GM12878 (cell line): ENCODE measurements at regions not wholly inside any gene's neighbourhood (a gene's known extent, or its start where the extent isn't known, plus 50 kb on each side); places are given as distances from the start of the nearest gene placed in this dataset.

ENCODE experiments used
- ATAC-seq: fragments of 200-7000 bp; cut with Tn5 transposase; 3 replicates; pipeline ENCODE4 v1.9.1; 2020; ENCODE audit warnings: mild to moderate bottlenecking, moderate library complexity
- BruUV-seq: library from RNA; stranded (reverse); fragments of 400-500 nt; replicated peaks from 2 replicates; lab custom pipeline; 2021; lab: Mats Ljungman, UMichigan
- CTCF ChIA-PET: fragments of 300-600 bp; sonication (Branson Sonifier 250); formaldehyde crosslinking; extraction: SDS; loops from one replicate; lab custom pipeline; 2021; ENCODE audit warnings: inconsistent platforms; lab: Yijun Ruan, JAX
- POLR2A ChIA-PET: fragments of 350-600 bp; formaldehyde crosslinking; extraction: SDS; loops from one replicate; lab custom pipeline; 2021; ENCODE audit warnings: inconsistent platforms; lab: Charles Lee
- RAD21 ChIA-PET: fragments of 300-600 bp; sonication (Branson Sonifier 250); formaldehyde crosslinking; loops from one replicate; lab custom pipeline; 2023; ENCODE audit warnings: antibody characterized with exemption; ENCODE audit not compliant: unreplicated experiment; lab: Charles Lee
- SMC1A ChIA-PET: fragments of 300-600 bp; sonication (Branson Sonifier 250); formaldehyde crosslinking; loops from one replicate; lab custom pipeline; 2023; ENCODE audit not compliant: unreplicated experiment, uncharacterized antibody; lab: Charles Lee
- DNase-seq: peaks from one replicate; pipeline ENCODE4 v3.0.0-alpha.2; 2011; ENCODE audit warnings: low read depth, low spot score
- FAIRE-seq: peaks from 3 replicates; lab custom pipeline; 2011; peaks lifted over from hg19 to GRCh38; lab: Jason Lieb, UNC
- H2AFZ ChIP-seq: 2 replicates; pipeline ENCODE4 v1.6.0; 2011; ENCODE audit warnings: low read depth, low read length, control low read depth; ENCODE audit not compliant: control insufficient read depth
- H3K27ac ChIP-seq: 2 replicates; pipeline ENCODE4 v1.5.1; 2011; ENCODE audit warnings: control low read depth; ENCODE audit not compliant: control insufficient read depth, insufficient read depth
- H3K27me3 ChIP-seq, 2 experiments: replicated peaks in 1 of 2; 2 replicates each; pipeline versions ENCODE4 v1.6.0 to v1.6.1; 2011; ENCODE audit warnings: low read length in 1 of 2; ENCODE audit not compliant: control insufficient read depth in 2 of 2, insufficient read depth in 2 of 2
- H3K36me3 ChIP-seq, 2 experiments: 2 replicates each; pipeline ENCODE4 v1.5.1; 2011; ENCODE audit warnings: low read length in 1 of 2; ENCODE audit not compliant: control insufficient read depth in 2 of 2, insufficient read depth in 2 of 2
- H3K4me1 ChIP-seq: 2 replicates; pipeline ENCODE4 v1.6.1; 2011; ENCODE audit warnings: mild to moderate bottlenecking, low read length, moderate library complexity, mixed read lengths; ENCODE audit not compliant: control insufficient read depth, insufficient read depth
- H3K4me2 ChIP-seq: 2 replicates; pipeline ENCODE4 v1.6.0; 2011; ENCODE audit warnings: control low read depth; ENCODE audit not compliant: control insufficient read depth, insufficient read depth
- H3K4me3 ChIP-seq: fragments of 200-600 bp; sonication (generic); 2 replicates; pipeline ENCODE4 v1.5.1; 2016
- H3K79me2 ChIP-seq: 2 replicates; pipeline ENCODE4 v1.6.0; 2011; ENCODE audit warnings: low read length; ENCODE audit not compliant: control insufficient read depth, insufficient read depth
- H3K9ac ChIP-seq: 2 replicates; pipeline ENCODE4 v1.8.0; 2011; ENCODE audit warnings: low read length, control low read depth, mixed read lengths; ENCODE audit not compliant: control insufficient read depth, insufficient read depth
- H3K9me3 ChIP-seq: replicated peaks from 3 replicates; pipeline ENCODE4 v1.5.1; 2011; ENCODE audit warnings: mild to moderate bottlenecking, low read length; ENCODE audit not compliant: control insufficient read depth, insufficient read depth
- H4K20me1 ChIP-seq: 2 replicates; pipeline ENCODE4 v1.6.0; 2011; ENCODE audit not compliant: control insufficient read depth, insufficient read depth
- BCLAF1 ChIP-seq: fragments of 450-650 bp; IDR thresholded peaks from 2 replicates; pipeline ENCODE4 v1.6.1; 2017; ENCODE audit warnings: antibody characterized with exemption, mild to moderate bottlenecking, moderate library complexity
- E4F1 ChIP-seq: fragments of 450-650 bp; IDR thresholded peaks from 2 replicates; pipeline ENCODE4 v1.6.1; 2018; ENCODE audit warnings: borderline replicate concordance, mild to moderate bottlenecking; ENCODE audit not compliant: partially characterized antibody
- ETV6 ChIP-seq, 2 experiments: fragments of 450-650 bp in 1 of 2; IDR thresholded peaks in 1 of 2; conservative IDR thresholded peaks in 1 of 2; 2 replicates each; pipeline ENCODE4 v1.6.1; 2014; ENCODE audit warnings: antibody characterized with exemption in 1 of 2, borderline replicate concordance in 1 of 2, low read depth in 1 of 2, mild to moderate bottlenecking in 1 of 2, moderate library complexity in 1 of 2
- EZH2 ChIP-seq: IDR thresholded peaks from 2 replicates; pipeline ENCODE4 v1.6.1; 2012; ENCODE audit warnings: low read depth, mild to moderate bottlenecking, control low read depth, inconsistent platforms, low read length, borderline replicate concordance; ENCODE audit not compliant: control insufficient read depth
- FOXM1 ChIP-seq: IDR thresholded peaks from 2 replicates; pipeline ENCODE4 v1.6.1; 2012; ENCODE audit warnings: low read depth, mild to moderate bottlenecking, inconsistent platforms, low read length, moderate library complexity
- GABPA ChIP-seq: IDR thresholded peaks from 2 replicates; pipeline ENCODE4 v1.6.1; 2014; ENCODE audit warnings: antibody characterized with exemption, low read depth, mild to moderate bottlenecking, inconsistent platforms
- JUNB ChIP-seq: IDR thresholded peaks from 2 replicates; pipeline ENCODE4 v1.6.1; 2016; ENCODE audit warnings: antibody characterized with exemption, mild to moderate bottlenecking
- NKRF ChIP-seq: fragments of 450-650 bp; conservative IDR thresholded peaks from 2 replicates; pipeline ENCODE4 v1.6.1; 2017; ENCODE audit warnings: mild to moderate bottlenecking, moderate library complexity
- PML ChIP-seq: IDR thresholded peaks from 2 replicates; pipeline ENCODE4 v1.6.1; 2012; ENCODE audit warnings: low read length, inconsistent platforms
- ZBTB4 ChIP-seq: fragments of 450-650 bp; formaldehyde crosslinking; IDR thresholded peaks from 2 replicates; pipeline ENCODE4 v1.4.0; 2022; ENCODE audit warnings: mild to moderate bottlenecking, moderate library complexity
- WGBS: methylation state at CpG from one replicate; pipeline ENCODE4 v1.1.6; 2016; ENCODE audit warnings: low lambda C conversion rate; ENCODE audit not compliant: insufficient replicate concordance, insufficient coverage; ENCODE audit errors: missing lambda C conversion rate; 5-methylcytosine and 5-hydroxymethylcytosine counted together
- in situ Hi-C: fragments of 300-500 bp; cut with MboI; formaldehyde crosslinking; loops from 9 replicates; pipeline ENCODE4 v1.14.3; 2018; ENCODE audit warnings: mixed read lengths
- intact Hi-C: fragments of 100-400 bp; cut with micrococcal nuclease; formaldehyde crosslinking; loops from one replicate; pipeline ENCODE4 v1.14.2; 2022; ENCODE audit not compliant: unreplicated experiment

GRCh38 chr14:65354715-65355114 lies 57.8 kb upstream of the FUT8 start (continued):
- TF ChIP-seq E4F1 (no peak), EZH2 (no peak), GABPA (no peak)

- Histone ChIP-seq H3K9ac (peak overlapping the region; percentile 37; the same call in 1 of the 2 replicates), H2AFZ (no peak overlapping the region), H3K27ac (peak overlapping the region; percentile 72), H3K4me3 (no peak overlapping the region), H3K36me3 (no peaks in the 10 kb centered on the region), H3K4me2 (peak overlapping the region; percentile 39), H4K20me1 (no peaks in the 10 kb centered on the region), H3K9me3 (no peaks in the 10 kb centered on the region; the same call in 2 of the 3 replicates), H3K4me1 (peaks cover 64% of the 10 kb centered on the region), H3K79me2 (no peaks in the 10 kb centered on the region; the same call in none of the 2 replicates), H3K27me3 (no peaks in the 10 kb centered on the region)
- intact Hi-C loops: loop anchor here (2.0 to 5.0 kb wide), 2 partner anchors 56 to 189 kb away; partner anchors contain the start of gene FUT8
- WGBS: 46% methylated on average over 5 of the region's 5 CpGs
- BruUV-seq: no TSS peak
- in situ Hi-C loops: no loop called here
- DNase-seq: no peak
- ChIA-PET SMC1A (interaction anchor here (0.6 to 11.3 kb wide), 16 partner anchors 10 to 133 kb away, joined by 3 to 135 read pairs (median 4); no protein-coding TSS in a partner anchor), POLR2A (interaction anchor here (0.5 to 4.0 kb wide), 5 partner anchors 35 to 54 kb away, joined by 3 to 29 read pairs (median 3); no protein-coding TSS in a partner anchor), CTCF (interaction anchor here (0.8 to 3.3 kb wide), 10 partner anchors 13 to 468 kb away, joined by 3 to 25 read pairs (median 3); no protein-coding TSS in a partner anchor), RAD21 (interaction anchor here (0.7 to 8.9 kb wide), 14 partner anchors 10 to 468 kb away, joined by 3 to 91 read pairs (median 4); no protein-coding TSS in a partner anchor)
- no peak for ATAC-seq
- no peak for FAIRE-seq
- 0 out of 2 replicates have a peak, but pooled peaks have one; percentile 37 for TF ChIP-seq ZBTB4 (CRISPR knock-in tag)
- TF ChIP-seq ETV6 (conservative IDR thresholded peaks at IDR 0.05 in 1 of 2, IDR thresholded peaks at IDR 0.05 in 1 of 2; ENCODE audit: borderline replicate concordance in 1 of 2, low read depth in 1 of 2): no peak
- TF ChIP-seq PML: no peak
- 0 out of 2 replicates have a peak, but pooled peaks have one; percentile 2 for TF ChIP-seq JUNB
- TF ChIP-seq NKRF: no peak
- TF ChIP-seq FOXM1: no peak
- TF ChIP-seq BCLAF1: no peak
Measured at GRCh38 chr14:65356327-65356836, 56.1 kb upstream of the FUT8 start.
